K562 (cell line): ENCODE measurements at regions not wholly inside any gene's neighbourhood (a gene's known extent, or its start where the extent isn't known, plus 50 kb on each side); places are given as distances from the start of the nearest gene placed in this dataset.

Experiments used
- ATAC-seq: fragments of 200-7000 bp; cut with Tn5 transposase; 3 replicates; pipeline ENCODE4 v1.9.1; 2020; ENCODE audit warnings: moderate library complexity
- BruUV-seq: library from RNA; stranded (reverse); fragments of 400-500 nt; replicated peaks from 2 replicates; lab custom pipeline; 2021; lab: Mats Ljungman, UMichigan
- CTCF ChIA-PET: fragments of 300-600 bp; formaldehyde crosslinking; extraction: SDS; loops from one replicate; lab custom pipeline; 2021; ENCODE audit warnings: low intra/inter-chr PET ratio; lab: Yijun Ruan, JAX
- POLR2A ChIA-PET: fragments of 300-600, 350-650 bp; sonication (Branson Sonifier 250); formaldehyde crosslinking; extraction: SDS; loops from one replicate; lab custom pipeline; 2021; ENCODE audit warnings: antibody characterized with exemption, inconsistent platforms; lab: Yijun Ruan, JAX
- DNase-seq, 4 experiments: peaks; one replicate each; pipeline versions ENCODE4 v3.0.0 to v3.0.0-alpha.2; 2011 to 2018; ENCODE audit warnings: low spot score in 3 of 4, mixed read lengths in 3 of 4; ENCODE audit errors: extremely low read depth in 1 of 4
- FAIRE-seq: peaks from 2 replicates; lab custom pipeline; 2011; peaks lifted over from hg19 to GRCh38; lab: Jason Lieb, UNC
- H2AFZ ChIP-seq: 2 replicates; pipeline ENCODE4 v1.6.0; 2011; ENCODE audit warnings: low read depth, low read length, control low read depth, inconsistent platforms
- H3K27ac ChIP-seq: fragments of 200-600 bp; 3 replicates; pipeline ENCODE4 v1.8.0; 2011; ENCODE audit warnings: low read depth, mild to moderate bottlenecking, control low read depth, inconsistent platforms, low read length, moderate library complexity, mixed read lengths; ENCODE audit errors: extremely low read depth
- H3K27me3 ChIP-seq, 2 experiments: fragments of 300-600 bp in 1 of 2; 2 replicates in 1 of 2; 3 replicates in 1 of 2; pipeline versions ENCODE4 v1.6.0 to v1.8.0; 2011; ENCODE audit warnings: inconsistent platforms in 2 of 2, low read length in 2 of 2, mild to moderate bottlenecking in 1 of 2, mixed read lengths in 1 of 2, moderate library complexity in 1 of 2; ENCODE audit not compliant: control insufficient read depth in 2 of 2, insufficient read depth in 2 of 2
- H3K36me3 ChIP-seq: fragments of 300-600 bp; 3 replicates; pipeline ENCODE4 v1.8.0; 2011; ENCODE audit warnings: mild to moderate bottlenecking, low read length, inconsistent platforms; ENCODE audit not compliant: control insufficient read depth, insufficient read depth
- H3K4me1 ChIP-seq, 2 experiments: fragments of 200-600 bp in 1 of 2; replicated peaks in 1 of 2; 2 replicates in 1 of 2; 3 replicates in 1 of 2; pipeline versions ENCODE4 v1.5.1 to v1.8.0; 2011; ENCODE audit warnings: inconsistent platforms in 2 of 2, low read length in 2 of 2, mild to moderate bottlenecking in 1 of 2, mixed read lengths in 1 of 2, moderate library complexity in 1 of 2; ENCODE audit not compliant: control insufficient read depth in 2 of 2, insufficient read depth in 2 of 2
- H3K4me2 ChIP-seq: 2 replicates; pipeline ENCODE4 v1.6.1; 2011; ENCODE audit warnings: low read length, control low read depth, inconsistent platforms, mixed read lengths; ENCODE audit not compliant: insufficient read depth
- H3K4me3 ChIP-seq: fragments of 200-600 bp; sonication (generic), shearing (Covaris generic); 2 replicates; pipeline ENCODE4 v1.5.1; 2016; ENCODE audit warnings: control low read depth, inconsistent platforms
- H3K79me2 ChIP-seq: fragments of 200-600 bp; 3 replicates; pipeline ENCODE4 v1.8.0; 2011; ENCODE audit warnings: low read length, inconsistent platforms; ENCODE audit not compliant: control insufficient read depth, insufficient read depth
- H3K9ac ChIP-seq, 2 experiments: 2 replicates each; pipeline versions ENCODE4 v1.6.0 to v1.6.1; 2011; ENCODE audit warnings: low read depth in 2 of 2, low read length in 2 of 2, control low read depth in 1 of 2, inconsistent platforms in 1 of 2, mild to moderate bottlenecking in 1 of 2, mixed read lengths in 1 of 2; ENCODE audit not compliant: insufficient read depth in 1 of 2
- H3K9me1 ChIP-seq: one replicate; pipeline ENCODE4 v1.6.0; 2011; ENCODE audit warnings: inconsistent platforms, mild to moderate bottlenecking, low read length, moderate library complexity; ENCODE audit not compliant: control insufficient read depth, insufficient read depth
- H3K9me3 ChIP-seq: replicated peaks from 2 replicates; pipeline ENCODE4 v1.5.1; 2011; ENCODE audit warnings: low read depth, low read length, inconsistent platforms; ENCODE audit not compliant: control insufficient read depth, insufficient read depth
- H4K20me1 ChIP-seq: replicated peaks from 2 replicates; pipeline ENCODE4 v1.6.1; 2011; ENCODE audit warnings: low read length, inconsistent platforms, mixed read lengths; ENCODE audit not compliant: control insufficient read depth, insufficient read depth
- CBFA2T3 ChIP-seq: fragments of 450-650 bp; IDR thresholded peaks from 2 replicates; pipeline ENCODE4 v1.6.1; 2017
- CTBP1 ChIP-seq: fragments of 450-650 bp; IDR thresholded peaks from 2 replicates; pipeline ENCODE4 v1.6.1; 2016; ENCODE audit warnings: borderline replicate concordance
- ESRRA ChIP-seq: fragments of 450-650 bp; IDR thresholded peaks from 2 replicates; pipeline ENCODE4 v1.6.1; 2014; ENCODE audit warnings: low read depth, mild to moderate bottlenecking, moderate library complexity, borderline replicate concordance
- KAT8 ChIP-seq: fragments of 450-650 bp; IDR thresholded peaks from 2 replicates; pipeline ENCODE4 v1.6.1; 2016; ENCODE audit warnings: low read depth, mild to moderate bottlenecking
- KDM2B ChIP-seq: fragments of 250-450 bp; sonication (Bioruptor Pico); IDR thresholded peaks from 2 replicates; pipeline ENCODE4 v1.8.0; 2021; ENCODE audit warnings: mild to moderate bottlenecking, moderate library complexity
- MYBL2 ChIP-seq, 2 experiments: fragments of 450-650 bp in 1 of 2; sonication (generic) in 1 of 2; formaldehyde crosslinking in 1 of 2; IDR thresholded peaks; 2 replicates each; pipeline versions ENCODE4 v1.6.1 to v1.8.1; 2017 to 2022; ENCODE audit warnings: borderline replicate concordance in 1 of 2, inconsistent platforms in 1 of 2, low read depth in 1 of 2, mild to moderate bottlenecking in 1 of 2, missing genetic modification reagents in 1 of 2, moderate library complexity in 1 of 2
- RCOR1 ChIP-seq, 2 experiments: IDR thresholded peaks; 2 replicates each; pipeline ENCODE4 v1.6.1; 2012; ENCODE audit warnings: low read depth in 2 of 2, low read length in 2 of 2, borderline replicate concordance in 1 of 2, improper control_type of control experiment in 1 of 2
- RNF219 ChIP-seq: fragments of 250-450 bp; sonication (Bioruptor Pico); IDR thresholded peaks from 2 replicates; pipeline ENCODE4 v1.5.0; 2022; ENCODE audit warnings: mild to moderate bottlenecking
- RUNX1 ChIP-seq: sonication (generic); IDR thresholded peaks from 2 replicates; pipeline ENCODE4 v1.6.1; 2016; ENCODE audit warnings: antibody characterized with exemption, low read depth
- SAP30 ChIP-seq: fragments of 200-600 bp; sonication (generic); IDR thresholded peaks from 2 replicates; pipeline ENCODE4 v1.6.1; 2012; ENCODE audit warnings: borderline replicate concordance, low read depth, mild to moderate bottlenecking, moderate library complexity, low read length, control low read depth, inconsistent platforms; ENCODE audit not compliant: insufficient read depth, poor library complexity, severe bottlenecking
- ZBTB5 ChIP-seq: fragments of 450-650 bp; IDR thresholded peaks from 2 replicates; pipeline ENCODE4 v1.6.1; 2017; ENCODE audit warnings: antibody characterized with exemption
- WGBS: fragments of 100-300 bp; shearing (Covaris generic); methylation state at CpG from one replicate; pipeline ENCODE4 v1.1.6; 2016; ENCODE audit warnings: low coverage, mixed read lengths; ENCODE audit not compliant: insufficient coverage; ENCODE audit errors: missing lambda C conversion rate; 5-methylcytosine and 5-hydroxymethylcytosine counted together
- in situ Hi-C: fragments of 300-500 bp; cut with MboI; formaldehyde crosslinking; loops from 4 replicates; pipeline ENCODE4 v1.15.0; 2018; ENCODE audit warnings: inconsistent platforms, mixed read lengths
- intact Hi-C: fragments of 100-400 bp; cut with micrococcal nuclease; formaldehyde crosslinking; loops from 2 replicates; pipeline ENCODE4 v1.14.2; 2022

- no peaks in the 10 kb centered on the region for H3K4me1 ChIP-seq
- no peak overlapping the region for H2AFZ ChIP-seq
- TF ChIP-seq KAT8, result no peak
- TF ChIP-seq RNF219 (CRISPR knock-in tag), result no peak
- no peak for TF ChIP-seq KDM2B
- H3K36me3 ChIP-seq, result no peaks in the 10 kb centered on the region
- FAIRE-seq (no peak), DNase-seq (no peak), ATAC-seq (no peak)
- intact Hi-C loops (no loop called here), in situ Hi-C loops (no loop called here)
- H3K9me3 ChIP-seq, result no peaks in the 10 kb centered on the region
- BruUV-seq, result no TSS peak
- H4K20me1 ChIP-seq, result no peaks in the 10 kb centered on the region
- H3K9ac ChIP-seq, result no peak overlapping the region
- no peaks in the 10 kb centered on the region for H3K9me1 ChIP-seq
- peaks cover 5 to 31% of the 10 kb centered on the region in 2 experiments; a peak in 4 of 5 replicates for H3K27me3 ChIP-seq
- CTCF ChIA-PET, result no interaction called here
- H3K4me3 ChIP-seq, result no peak overlapping the region
- H3K79me2 ChIP-seq, result no peaks in the 10 kb centered on the region
- H3K27ac ChIP-seq, result no peak overlapping the region
- 2% methylated on average over 4 of the region's 4 CpGs for WGBS
- H3K4me2 ChIP-seq, result no peak overlapping the region
- POLR2A ChIA-PET, result no interaction called here
Observed at GRCh38 chr9:113786071-113786470, 90.0 kb upstream of the ZNF618 start.

- no peaks in the 10 kb centered on the region for H3K4me1 ChIP-seq
- no peaks in the 10 kb centered on the region for H3K9me3 ChIP-seq
- H3K4me2 ChIP-seq, result no peak overlapping the region
- FAIRE-seq, result no peak
- H3K9ac ChIP-seq, result no peak overlapping the region
- 0% methylated on average over 7 of the region's 8 CpGs for WGBS
- ChIA-PET POLR2A (no interaction called here), CTCF (no interaction called here)
- no TSS peak for BruUV-seq
- H3K36me3 ChIP-seq, result no peaks in the 10 kb centered on the region
- in situ Hi-C loops (no loop called here), intact Hi-C loops (no loop called here)
- H4K20me1 ChIP-seq, result no peaks in the 10 kb centered on the region
- H3K4me3 ChIP-seq, result no peak overlapping the region
- H3K79me2 ChIP-seq, result no peaks in the 10 kb centered on the region
- DNase-seq, result peak in 2 of 4 experiments; percentile 8 to 11
- H2AFZ ChIP-seq, result no peak overlapping the region
- H3K9me1 ChIP-seq, result no peaks in the 10 kb centered on the region
- H3K27me3 ChIP-seq, result peaks cover 3 to 31% of the 10 kb centered on the region in 2 experiments
- ATAC-seq, result peak; percentile 88
- H3K27ac ChIP-seq, result no peak overlapping the region
- TF ChIP-seq CBFA2T3 (peak; percentile 16; the same call in 1 of the 2 replicates), MYBL2 (IDR thresholded peaks at IDR 0.05; ENCODE audit: low read depth) (no peak), MYBL2 (CRISPR knock-in tag; IDR thresholded peaks at IDR 0.05; ENCODE audit: borderline replicate concordance) (no peak), ESRRA (peak; percentile 82; the same call in 1 of the 2 replicates), RCOR1 (IDR thresholded peaks at IDR 0.05; ENCODE audit: borderline replicate concordance in 1 of 2, low read depth in 2 of 2, low read length in 2 of 2) (0 out of 4 replicates have a peak, but pooled peaks of 1 of the 2 experiments have one; percentile 26), RUNX1 (no peak), SAP30 (no peak), ZBTB5 (no peak), CTBP1 (peak; percentile 33; the same call in 1 of the 2 replicates)
Observed at GRCh38 chr9:113787871-113788270, 88.2 kb upstream of the ZNF618 start.
